ENCODE measurements at regions not wholly inside any gene's neighbourhood (a gene's known extent, or its start where the extent isn't known, plus 50 kb on each side); places are given as distances from the start of the nearest gene placed in this dataset.

DNA sequence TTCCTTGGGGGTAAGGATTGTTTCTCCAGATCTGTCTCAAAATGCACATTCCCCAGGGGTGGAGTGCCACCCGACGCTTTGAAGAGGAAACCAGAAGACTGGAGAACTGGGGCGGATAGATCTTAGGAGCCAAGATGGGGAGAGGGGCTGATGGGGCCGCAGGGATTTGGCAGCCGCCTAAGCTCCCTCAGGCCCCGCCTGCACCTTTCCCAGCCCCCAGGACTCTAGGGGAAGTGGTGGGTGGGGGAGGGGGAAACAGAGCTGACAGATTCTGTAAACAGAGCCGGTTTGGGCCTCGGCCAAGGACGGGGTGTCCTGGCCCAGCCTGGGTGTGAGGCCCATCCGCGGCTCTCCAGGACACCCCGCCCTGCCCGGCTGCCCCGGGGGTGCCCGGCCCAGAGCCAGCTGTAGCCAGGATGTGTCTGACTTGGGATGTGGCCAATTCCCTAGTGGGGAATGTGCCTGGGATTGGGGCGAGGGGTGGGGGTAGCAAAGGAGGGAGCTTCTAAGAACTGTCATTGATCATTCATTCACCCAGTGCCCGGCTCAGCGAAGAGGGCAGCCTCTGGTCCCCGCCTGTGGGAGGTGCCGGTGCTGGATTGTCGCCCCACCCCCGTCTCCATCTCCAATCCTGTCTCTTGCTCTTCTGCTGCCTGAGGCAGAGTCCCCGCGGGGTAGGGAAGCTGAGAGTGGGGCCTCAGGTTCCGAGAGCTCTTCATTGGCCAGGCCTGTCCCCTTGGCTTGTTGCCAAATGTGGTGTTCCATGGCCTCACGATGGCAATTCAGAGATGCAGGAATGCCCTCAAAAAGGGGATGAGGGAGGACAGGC, 54.8 kb upstream of the CDKN2AIPNL start (continued):
- TF ChIP-seq CCNT2 (IDR thresholded peaks at IDR 0.05; ENCODE audit: borderline replicate concordance, extremely low read depth, insufficient read length, low read depth, low read length) = peak; percentile 40
- no peak; the same call in 1 of the 2 replicates for TF ChIP-seq TEAD4 (IDR thresholded peaks at IDR 0.05; ENCODE audit: low read length)
- TF ChIP-seq TEAD4 (CRISPR knock-in tag; IDR thresholded peaks at IDR 0.05; ENCODE audit: borderline replicate concordance) = no peak
- TF ChIP-seq, protein P1, sequence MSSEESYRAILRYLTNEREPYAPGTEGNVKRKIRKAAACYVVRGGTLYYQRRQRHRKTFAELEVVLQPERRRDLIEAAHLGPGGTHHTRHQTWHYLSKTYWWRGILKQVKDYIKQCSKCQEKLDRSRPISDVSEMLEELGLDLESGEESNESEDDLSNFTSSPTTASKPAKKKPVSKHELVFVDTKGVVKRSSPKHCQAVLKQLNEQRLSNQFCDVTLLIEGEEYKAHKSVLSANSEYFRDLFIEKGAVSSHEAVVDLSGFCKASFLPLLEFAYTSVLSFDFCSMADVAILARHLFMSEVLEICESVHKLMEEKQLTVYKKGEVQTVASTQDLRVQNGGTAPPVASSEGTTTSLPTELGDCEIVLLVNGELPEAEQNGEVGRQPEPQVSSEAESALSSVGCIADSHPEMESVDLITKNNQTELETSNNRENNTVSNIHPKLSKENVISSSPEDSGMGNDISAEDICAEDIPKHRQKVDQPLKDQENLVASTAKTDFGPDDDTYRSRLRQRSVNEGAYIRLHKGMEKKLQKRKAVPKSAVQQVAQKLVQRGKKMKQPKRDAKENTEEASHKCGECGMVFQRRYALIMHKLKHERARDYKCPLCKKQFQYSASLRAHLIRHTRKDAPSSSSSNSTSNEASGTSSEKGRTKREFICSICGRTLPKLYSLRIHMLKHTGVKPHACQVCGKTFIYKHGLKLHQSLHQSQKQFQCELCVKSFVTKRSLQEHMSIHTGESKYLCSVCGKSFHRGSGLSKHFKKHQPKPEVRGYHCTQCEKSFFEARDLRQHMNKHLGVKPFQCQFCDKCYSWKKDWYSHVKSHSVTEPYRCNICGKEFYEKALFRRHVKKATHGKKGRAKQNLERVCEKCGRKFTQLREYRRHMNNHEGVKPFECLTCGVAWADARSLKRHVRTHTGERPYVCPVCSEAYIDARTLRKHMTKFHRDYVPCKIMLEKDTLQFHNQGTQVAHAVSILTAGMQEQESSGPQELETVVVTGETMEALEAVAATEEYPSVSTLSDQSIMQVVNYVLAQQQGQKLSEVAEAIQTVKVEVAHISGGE (CRISPR knock-in tag; IDR thresholded peaks at IDR 0.05) = no peak; a peak in 2 of 6 replicates
- TF ChIP-seq ZNF586 (CRISPR knock-in tag; conservative IDR thresholded peaks at IDR 0.05) = no peak
- TF ChIP-seq CHD2 (IDR thresholded peaks at IDR 0.05; ENCODE audit: low read depth, low read length) = 0 out of 2 replicates have a peak, but pooled peaks have one; percentile 28
- TF ChIP-seq SMAD1 (IDR thresholded peaks at IDR 0.05; ENCODE audit: low read depth, low read length, partially characterized antibody) = peak; percentile 34
- TF ChIP-seq XRCC4 (IDR thresholded peaks at IDR 0.05; ENCODE audit: extremely low read depth, insufficient read depth, insufficient read length) = no peak
- TF ChIP-seq ZNF12 (CRISPR knock-in tag; IDR thresholded peaks at IDR 0.05) = 0 out of 2 replicates have a peak, but pooled peaks have one; percentile 39
- TF ChIP-seq ZNF780A (CRISPR knock-in tag; IDR thresholded peaks at IDR 0.05) = no peak
- TF ChIP-seq SMARCA4 (IDR thresholded peaks at IDR 0.05) = peak; percentile 63; the same call in 1 of the 2 replicates
- 0 out of 2 replicates have a peak, but pooled peaks have one; percentile 3 for TF ChIP-seq SMC3 (conservative IDR thresholded peaks at IDR 0.05; ENCODE audit: insufficient read depth, low read depth, low read length)
- TF ChIP-seq, protein P2, sequence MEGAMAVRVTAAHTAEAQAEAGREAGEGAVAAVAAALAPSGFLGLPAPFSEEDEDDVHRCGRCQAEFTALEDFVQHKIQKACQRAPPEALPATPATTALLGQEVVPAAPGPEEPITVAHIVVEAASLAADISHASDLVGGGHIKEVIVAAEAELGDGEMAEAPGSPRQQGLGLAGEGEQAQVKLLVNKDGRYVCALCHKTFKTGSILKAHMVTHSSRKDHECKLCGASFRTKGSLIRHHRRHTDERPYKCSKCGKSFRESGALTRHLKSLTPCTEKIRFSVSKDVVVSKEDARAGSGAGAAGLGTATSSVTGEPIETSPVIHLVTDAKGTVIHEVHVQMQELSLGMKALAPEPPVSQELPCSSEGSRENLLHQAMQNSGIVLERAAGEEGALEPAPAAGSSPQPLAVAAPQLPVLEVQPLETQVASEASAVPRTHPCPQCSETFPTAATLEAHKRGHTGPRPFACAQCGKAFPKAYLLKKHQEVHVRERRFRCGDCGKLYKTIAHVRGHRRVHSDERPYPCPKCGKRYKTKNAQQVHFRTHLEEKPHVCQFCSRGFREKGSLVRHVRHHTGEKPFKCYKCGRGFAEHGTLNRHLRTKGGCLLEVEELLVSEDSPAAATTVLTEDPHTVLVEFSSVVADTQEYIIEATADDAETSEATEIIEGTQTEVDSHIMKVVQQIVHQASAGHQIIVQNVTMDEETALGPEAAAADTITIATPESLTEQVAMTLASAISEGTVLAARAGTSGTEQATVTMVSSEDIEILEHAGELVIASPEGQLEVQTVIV (CRISPR knock-in tag; IDR thresholded peaks at IDR 0.05; ENCODE audit: borderline replicate concordance) = no peak
- TF ChIP-seq THRAP3 (IDR thresholded peaks at IDR 0.05; ENCODE audit: borderline replicate concordance) = no peak
- no peak for TF ChIP-seq ZNF830 (CRISPR knock-in tag; IDR thresholded peaks at IDR 0.05)
- no peak for TF ChIP-seq ZNF644 (tag; IDR thresholded peaks at IDR 0.05; ENCODE audit: low read depth)
- TF ChIP-seq, protein P3, sequence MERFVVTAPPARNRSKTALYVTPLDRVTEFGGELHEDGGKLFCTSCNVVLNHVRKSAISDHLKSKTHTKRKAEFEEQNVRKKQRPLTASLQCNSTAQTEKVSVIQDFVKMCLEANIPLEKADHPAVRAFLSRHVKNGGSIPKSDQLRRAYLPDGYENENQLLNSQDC (CRISPR knock-in tag; IDR thresholded peaks at IDR 0.05) = no peak
- TF ChIP-seq ZC3H11A (IDR thresholded peaks at IDR 0.05; ENCODE audit: low read depth, low read length) = no peak
- TF ChIP-seq, protein P4, sequence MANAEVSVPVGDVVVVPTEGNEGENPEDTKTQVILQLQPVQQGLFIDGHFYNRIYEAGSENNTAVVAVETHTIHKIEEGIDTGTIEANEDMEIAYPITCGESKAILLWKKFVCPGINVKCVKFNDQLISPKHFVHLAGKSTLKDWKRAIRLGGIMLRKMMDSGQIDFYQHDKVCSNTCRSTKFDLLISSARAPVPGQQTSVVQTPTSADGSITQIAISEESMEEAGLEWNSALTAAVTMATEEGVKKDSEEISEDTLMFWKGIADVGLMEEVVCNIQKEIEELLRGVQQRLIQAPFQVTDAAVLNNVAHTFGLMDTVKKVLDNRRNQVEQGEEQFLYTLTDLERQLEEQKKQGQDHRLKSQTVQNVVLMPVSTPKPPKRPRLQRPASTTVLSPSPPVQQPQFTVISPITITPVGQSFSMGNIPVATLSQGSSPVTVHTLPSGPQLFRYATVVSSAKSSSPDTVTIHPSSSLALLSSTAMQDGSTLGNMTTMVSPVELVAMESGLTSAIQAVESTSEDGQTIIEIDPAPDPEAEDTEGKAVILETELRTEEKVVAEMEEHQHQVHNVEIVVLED (CRISPR knock-in tag; IDR thresholded peaks at IDR 0.05) = no peak
- no peak for TF ChIP-seq SREBF1 (IDR thresholded peaks at IDR 0.05; ENCODE audit: borderline replicate concordance, low read depth, low read length)

Measured in K562 (cell line).